ENCODE measurements at regions not wholly inside any gene's neighbourhood (a gene's known extent, or its start where the extent isn't known, plus 50 kb on each side); places are given as distances from the start of the nearest gene placed in this dataset.

- Histone ChIP-seq H3K9ac (no peak overlapping the region), H3K27me3 (peaks cover 12% of the 10 kb centered on the region), H3K9me3 (ENCODE audit: low read depth) (no peaks in the 10 kb centered on the region), H3F3A (ENCODE audit: low read depth) (peaks cover 7% of the 10 kb centered on the region), H3K4me3 (peak overlapping the region; percentile 47), H3K36me3 (no peaks in the 10 kb centered on the region), H3K79me2 (ENCODE audit: low read depth) (no peaks in the 10 kb centered on the region), H2AFZ (replicated peaks) (peak overlapping the region; percentile 68), H3K4me1 (peaks cover 4% of the 10 kb centered on the region), H3K4me2 (peak overlapping the region; percentile 73), H3K27ac (no peak overlapping the region), H4K20me1 (ENCODE audit: low read depth) (no peaks in the 10 kb centered on the region)
- Mint-ChIP-seq H3K9me3 (peaks cover 5% of the 10 kb centered on the region), H3K27me3 (ENCODE audit: insufficient read depth, low read depth) (peaks cover 11% of the 10 kb centered on the region), H3K27ac (no peak overlapping the region), H3K4me1 (peaks cover 9% of the 10 kb centered on the region), H3K4me3 (peak overlapping the region; percentile 72), H3K36me3 (no peaks in the 10 kb centered on the region)
- TF ChIP-seq EZH2 (IDR thresholded peaks at IDR 0.05) (no peak), EZH2phosphoT487 (IDR thresholded peaks at IDR 0.05) (peak; percentile 28), CTCF (IDR thresholded peaks at IDR 0.05) (peak; percentile 91)
- DNase-seq (ENCODE audit: low spot score), result peak; percentile 94
Observed at GRCh38 chr4:152045807-152046571, 285.2 kb upstream of the GATB start.

DNA sequence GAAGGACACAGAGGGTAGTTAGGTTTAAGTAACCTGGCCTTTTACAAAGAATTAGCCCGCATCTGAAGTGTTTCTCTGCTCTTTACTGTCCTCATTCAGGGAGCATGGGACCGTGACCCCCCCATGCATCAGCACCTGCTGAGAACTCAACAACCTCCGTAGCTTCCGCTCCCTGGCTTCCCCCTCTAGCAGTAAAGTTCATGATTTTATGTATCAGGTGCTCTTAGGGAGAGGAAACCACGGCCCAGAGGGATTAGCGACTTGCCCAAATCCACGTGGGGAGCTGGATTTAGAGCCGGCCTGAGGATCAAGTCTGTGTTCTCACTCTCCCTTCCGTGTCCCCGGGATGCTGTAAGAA is 284.6 kb upstream of the GATB start:
- Histone ChIP-seq H4K20me1 (ENCODE audit: low read depth) (no peaks in the 10 kb centered on the region), H3K27ac (no peak overlapping the region), H2AFZ (replicated peaks) (peak overlapping the region; percentile 68), H3K4me1 (peaks cover 4% of the 10 kb centered on the region), H3F3A (ENCODE audit: low read depth) (peaks cover 7% of the 10 kb centered on the region), H3K79me2 (ENCODE audit: low read depth) (no peaks in the 10 kb centered on the region), H3K9me3 (ENCODE audit: low read depth) (no peaks in the 10 kb centered on the region), H3K4me3 (peak overlapping the region; percentile 47), H3K27me3 (peaks cover 12% of the 10 kb centered on the region), H3K4me2 (peak overlapping the region; percentile 73), H3K36me3 (no peaks in the 10 kb centered on the region), H3K9ac (no peak overlapping the region)
- DNase-seq (ENCODE audit: low spot score), result no peak
- Mint-ChIP-seq H3K27me3 (ENCODE audit: insufficient read depth, low read depth) (peaks cover 9% of the 10 kb centered on the region), H3K4me3 (peak overlapping the region; percentile 72), H3K36me3 (no peaks in the 10 kb centered on the region), H3K9me3 (peaks cover 5% of the 10 kb centered on the region), H3K4me1 (peaks cover 9% of the 10 kb centered on the region), H3K27ac (no peak overlapping the region)
- TF ChIP-seq CTCF (IDR thresholded peaks at IDR 0.05), result no peak
- TF ChIP-seq EZH2 (IDR thresholded peaks at IDR 0.05), result no peak
- TF ChIP-seq EZH2phosphoT487 (IDR thresholded peaks at IDR 0.05), result no peak

GRCh38 chr4:152044331-152045036 is 283.7 kb upstream of the GATB start:
- no peak overlapping the region for H3K4me2 ChIP-seq
- no peaks in the 10 kb centered on the region for H3K9me3 ChIP-seq (ENCODE audit: low read depth)
- H3F3A ChIP-seq (ENCODE audit: low read depth), result peaks cover 7% of the 10 kb centered on the region
- Mint-ChIP-seq H3K9me3 (peaks cover 5% of the 10 kb centered on the region), H3K4me3 (no peak overlapping the region), H3K36me3 (no peaks in the 10 kb centered on the region), H3K4me1 (peaks cover 9% of the 10 kb centered on the region), H3K27ac (no peak overlapping the region), H3K27me3 (ENCODE audit: insufficient read depth, low read depth) (peaks cover 9% of the 10 kb centered on the region)
- no peak for TF ChIP-seq CTCF (IDR thresholded peaks at IDR 0.05)
- no peak for TF ChIP-seq EZH2phosphoT487 (IDR thresholded peaks at IDR 0.05)
- H3K4me1 ChIP-seq, result peaks cover 4% of the 10 kb centered on the region
- H3K36me3 ChIP-seq, result no peaks in the 10 kb centered on the region
- H3K4me3 ChIP-seq, result no peak overlapping the region
- no peak overlapping the region for H2AFZ ChIP-seq (replicated peaks)
- DNase-seq (ENCODE audit: low spot score), result no peak
- H4K20me1 ChIP-seq (ENCODE audit: low read depth), result no peaks in the 10 kb centered on the region
- H3K9ac ChIP-seq, result no peak overlapping the region
- H3K79me2 ChIP-seq (ENCODE audit: low read depth), result no peaks in the 10 kb centered on the region
- H3K27me3 ChIP-seq, result peaks cover 12% of the 10 kb centered on the region
- no peak overlapping the region for H3K27ac ChIP-seq
